ENCODE measurements at regions not wholly inside any gene's neighbourhood (a gene's known extent, or its start where the extent isn't known, plus 50 kb on each side); places are given as distances from the start of the nearest gene placed in this dataset.

DNA sequence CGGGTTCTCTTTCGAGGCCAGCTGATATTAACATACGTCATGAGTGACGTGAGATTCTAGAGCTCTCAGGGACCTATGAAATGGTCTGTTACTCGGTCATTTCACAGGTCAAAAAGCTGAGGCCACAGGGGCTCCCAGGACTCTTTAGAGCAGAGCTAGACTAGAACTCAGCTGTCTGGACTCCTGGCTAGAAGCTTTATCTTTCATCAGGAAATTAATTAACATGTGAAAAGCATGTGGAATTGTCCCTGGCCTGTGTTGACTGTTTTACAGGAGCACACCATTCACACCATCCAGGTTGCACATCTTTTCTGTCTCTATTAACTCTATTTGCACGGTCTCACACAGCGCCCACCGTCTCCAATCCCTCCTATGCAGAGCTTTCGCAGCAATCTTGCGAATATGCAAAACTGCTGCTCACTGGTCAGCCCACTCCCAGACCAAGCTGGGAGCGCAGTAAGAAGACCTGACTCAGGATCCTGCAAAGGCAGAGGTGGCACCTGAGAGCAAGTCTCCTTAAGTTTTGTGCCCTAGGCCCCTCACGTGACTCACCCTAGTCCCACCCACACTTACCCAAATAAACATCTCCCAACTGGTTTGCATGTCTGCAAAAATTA lies 522.5 kb downstream of the CD83 start:
- no peak for DNase-seq (ENCODE audit: low spot score)

DNA sequence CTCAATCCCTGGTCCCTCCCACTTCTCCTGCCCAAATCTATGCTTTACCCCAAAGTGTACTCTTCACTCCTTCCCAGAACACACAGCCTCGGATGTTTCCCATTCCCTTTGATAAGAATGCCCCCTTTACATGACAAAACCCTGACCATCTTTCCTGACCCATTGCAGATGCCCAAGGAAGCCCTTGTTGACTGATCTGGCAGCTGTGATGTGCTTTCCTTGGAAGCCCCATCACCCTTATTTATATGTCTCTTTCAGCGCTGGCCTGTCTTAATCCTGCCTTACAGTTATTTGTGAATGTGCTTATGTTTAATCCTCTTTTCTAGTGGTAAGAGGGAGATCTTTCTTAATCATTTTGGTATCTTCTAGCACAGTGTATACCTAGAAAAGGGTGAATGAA lies 523.1 kb downstream of the CD83 start:
- no peak for DNase-seq (ENCODE audit: low spot score)

DNA sequence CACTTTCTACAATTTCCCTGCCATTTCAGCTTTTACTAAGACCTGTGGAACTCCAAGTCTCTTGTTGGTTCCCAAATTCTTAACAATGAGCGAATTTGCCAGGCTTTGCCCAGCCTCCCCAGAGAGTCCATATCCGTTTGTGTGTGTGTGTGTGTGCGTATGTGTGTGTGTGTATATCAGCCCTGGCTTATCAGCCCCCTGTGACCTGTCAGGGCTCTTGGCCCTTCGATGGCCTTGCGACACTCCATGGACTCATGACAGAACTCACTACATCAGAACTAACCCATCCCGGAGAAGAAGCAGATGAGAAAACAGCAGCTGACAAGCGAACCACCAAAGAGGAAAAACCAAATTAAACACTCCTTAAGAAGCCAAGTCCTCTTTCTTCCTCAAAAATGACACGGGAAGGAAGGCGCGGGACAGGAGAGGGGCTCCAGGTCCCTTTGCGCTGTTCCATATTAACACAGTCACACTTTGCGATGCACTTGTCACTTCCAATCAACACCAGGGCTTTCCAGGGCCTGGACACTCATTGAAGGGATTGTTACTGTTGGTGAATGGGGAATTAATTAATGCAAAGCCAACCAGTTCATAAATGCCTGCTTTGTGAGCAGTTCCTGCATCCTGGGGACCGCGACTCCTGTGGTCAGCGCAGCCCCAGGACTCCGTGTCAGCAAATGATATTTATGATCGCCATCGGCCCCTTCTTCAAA lies 524.0 kb downstream of the CD83 start:
- peak; percentile 8 for DNase-seq (ENCODE audit: low spot score)

DNA sequence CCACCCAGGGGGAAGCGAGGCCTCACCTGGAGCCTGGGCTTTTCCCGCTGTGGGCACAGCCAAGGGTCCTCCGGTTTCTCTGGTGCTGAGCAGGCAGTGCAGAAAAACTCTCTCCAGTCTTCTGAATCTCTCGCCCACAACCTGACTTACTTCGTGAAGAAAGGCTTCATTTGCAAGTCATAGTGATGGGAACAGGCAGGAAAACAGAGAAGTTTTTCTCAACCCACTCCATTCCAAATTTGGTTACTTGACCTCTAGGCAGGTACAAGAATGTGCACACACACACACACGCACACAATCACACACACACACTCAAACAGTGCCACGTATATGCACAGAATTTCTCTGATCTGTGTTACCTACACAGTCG lies 524.5 kb downstream of the CD83 start:
- DNase-seq (ENCODE audit: low spot score) = no peak

GRCh38 chr6:14642842-14643241 lies 525.3 kb downstream of the CD83 start:
- no peak for DNase-seq (ENCODE audit: low spot score)

DNA sequence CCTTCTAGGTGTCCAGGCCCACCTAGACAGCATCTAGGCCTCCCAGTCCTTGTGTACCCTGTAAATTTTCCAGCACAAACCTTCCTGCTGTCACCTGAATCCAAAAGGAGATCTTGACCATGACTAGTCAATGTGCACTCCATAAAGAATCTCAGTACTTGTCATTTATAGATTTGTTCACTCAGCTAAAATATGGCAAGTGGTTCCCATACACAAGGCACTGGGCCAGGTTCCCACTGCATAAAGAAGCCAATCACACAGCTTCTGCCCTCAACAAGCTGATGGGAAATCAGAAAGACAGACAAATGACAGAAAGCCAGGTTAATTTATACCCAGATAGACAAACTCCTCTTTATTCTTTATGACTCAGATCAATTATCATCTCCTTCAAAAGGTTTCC lies 526.8 kb downstream of the CD83 start:
- DNase-seq (ENCODE audit: low spot score) = no peak

DNA sequence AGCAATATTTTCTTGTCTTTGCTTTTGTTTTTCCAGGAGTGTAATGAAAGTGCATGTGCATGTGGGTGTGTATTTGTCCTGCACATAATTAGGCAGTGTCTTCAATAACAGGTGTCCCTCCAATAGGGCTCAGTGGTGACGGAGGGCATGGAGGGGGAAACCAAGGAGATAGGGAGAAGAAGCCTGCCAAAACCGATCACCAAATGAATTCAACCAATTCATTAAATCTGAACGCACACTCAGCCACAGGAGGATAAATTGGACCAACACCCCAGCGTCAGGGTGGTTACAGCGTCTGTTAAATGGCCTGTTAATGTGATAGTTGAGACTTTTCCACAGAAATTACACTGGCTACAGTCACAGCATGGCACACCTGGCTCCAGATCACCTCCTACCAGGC lies 527.6 kb downstream of the CD83 start:
- DNase-seq (ENCODE audit: low spot score) = no peak

DNA sequence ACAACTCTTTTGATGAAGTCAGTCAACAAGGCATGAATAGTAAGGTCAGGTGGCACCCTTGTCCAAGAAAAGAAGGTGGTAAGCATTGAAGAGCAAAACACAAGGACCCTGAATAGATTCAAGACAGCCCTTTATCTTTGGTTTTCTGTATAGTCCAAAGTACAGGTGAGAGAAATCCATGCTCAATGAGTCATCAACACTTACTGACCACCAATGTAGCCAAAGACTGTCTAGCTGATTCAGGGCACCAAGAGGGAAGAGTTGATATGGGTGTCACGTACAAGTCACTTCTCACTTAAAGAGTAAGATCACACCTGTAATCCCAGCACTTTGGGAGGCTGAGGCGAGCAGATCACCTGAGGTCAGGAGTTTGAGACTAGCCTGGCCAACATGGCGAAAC lies 528.3 kb downstream of the CD83 start:
- no peak for DNase-seq (ENCODE audit: low spot score)

- no peak for DNase-seq (ENCODE audit: low spot score)
Measured at GRCh38 chr6:14646371-14646770, 528.8 kb downstream of the CD83 start.

DNA sequence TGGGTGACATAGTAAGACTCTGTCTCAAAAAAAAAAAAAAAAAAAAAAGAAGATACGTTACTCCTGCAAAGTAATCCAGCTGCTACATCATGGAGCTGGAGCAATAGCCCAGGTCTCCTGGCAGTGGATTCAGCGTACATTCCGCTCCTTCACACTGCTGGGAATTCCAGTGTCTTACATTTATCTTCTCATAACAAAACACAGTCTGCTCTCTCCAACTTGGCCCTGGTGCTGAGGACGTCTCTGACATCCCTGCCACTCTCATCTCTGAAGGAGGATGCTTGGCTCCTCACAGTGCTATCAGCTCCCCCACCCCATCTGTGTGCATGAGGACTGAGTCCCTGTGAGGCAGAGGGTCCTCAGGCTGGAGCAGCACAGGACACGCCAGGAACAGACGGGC lies 529.8 kb downstream of the CD83 start:
- no peak for DNase-seq (ENCODE audit: low spot score)

DNA sequence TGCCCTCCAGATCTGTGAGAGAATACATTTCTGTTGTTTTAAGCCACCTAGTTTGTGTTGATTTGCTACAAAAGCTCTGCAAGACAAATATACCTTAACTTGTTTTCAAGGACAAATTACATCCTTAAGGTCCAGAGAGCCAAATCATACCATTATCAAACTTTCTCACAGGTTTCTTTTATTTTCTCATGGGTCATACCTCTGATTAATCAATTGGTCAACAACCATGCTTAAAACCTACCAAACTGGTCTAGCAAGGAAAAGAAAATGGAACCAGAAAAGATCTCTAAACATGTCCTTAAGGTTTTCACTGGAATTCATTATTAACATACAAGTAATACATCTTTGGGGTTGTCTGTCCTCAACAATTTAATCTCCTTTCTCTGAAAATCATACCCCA lies 535.0 kb downstream of the CD83 start:
- no peak for DNase-seq (ENCODE audit: low spot score)

GRCh38 chr6:14655201-14656061 lies 537.9 kb downstream of the CD83 start:
- no peak for DNase-seq (ENCODE audit: low spot score)

- DNase-seq (ENCODE audit: low spot score) = no peak
Measured at GRCh38 chr6:14656078-14656521, 538.5 kb downstream of the CD83 start.

- DNase-seq (ENCODE audit: low spot score) = no peak
Measured at GRCh38 chr6:14656649-14657048, 539.1 kb downstream of the CD83 start.

- DNase-seq (ENCODE audit: low spot score) = no peak
Measured at GRCh38 chr6:14658030-14658429, 540.5 kb downstream of the CD83 start.

GRCh38 chr6:14658886-14659561 lies 541.5 kb downstream of the CD83 start:
- DNase-seq (ENCODE audit: low spot score) = no peak

DNA sequence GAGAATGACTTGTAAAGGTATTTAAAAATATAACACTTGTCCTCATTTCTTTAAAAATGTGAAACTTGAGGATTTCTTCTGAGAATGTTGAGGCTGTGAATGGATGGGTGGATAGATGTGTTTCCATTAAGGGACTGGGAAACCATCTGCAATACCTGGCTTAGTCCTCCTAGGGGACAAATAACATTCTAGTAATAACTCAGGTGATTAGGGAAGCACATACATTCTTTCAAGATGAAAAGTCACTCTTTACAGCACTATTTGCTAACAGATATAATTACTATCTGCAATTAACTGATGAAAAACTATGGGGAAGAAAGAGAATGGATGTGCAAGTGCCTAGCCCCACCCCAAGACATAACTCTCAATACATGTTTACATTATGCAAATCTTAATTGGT lies 542.3 kb downstream of the CD83 start:
- no peak for DNase-seq (ENCODE audit: low spot score)

- DNase-seq (ENCODE audit: low spot score) = no peak
Measured at GRCh38 chr6:14660806-14661579, 543.4 kb downstream of the CD83 start.

DNA sequence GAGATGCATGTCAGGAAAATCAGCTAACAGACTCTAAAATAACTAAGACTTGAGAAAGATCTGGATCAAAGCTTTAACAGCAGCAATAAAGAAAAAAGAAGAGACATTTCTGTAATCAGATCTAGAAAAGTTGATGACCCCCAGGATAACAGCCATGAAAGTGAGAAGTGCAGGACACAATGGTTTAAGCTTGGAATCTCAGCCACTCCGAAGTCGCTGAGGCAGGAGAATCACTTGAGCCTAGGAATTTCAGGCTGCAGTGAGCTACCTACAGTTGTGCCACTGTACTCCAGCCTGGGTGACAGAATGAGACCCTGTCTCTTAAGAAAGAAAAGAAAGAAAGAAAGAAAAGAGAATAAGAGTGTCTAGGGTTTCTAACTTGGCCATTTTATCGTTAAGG lies 544.1 kb downstream of the CD83 start:
- DNase-seq (ENCODE audit: low spot score) = no peak

- DNase-seq (ENCODE audit: low spot score) = no peak
Measured at GRCh38 chr6:14664112-14664601, 546.6 kb downstream of the CD83 start.

GRCh38 chr6:14664621-14665315 lies 547.2 kb downstream of the CD83 start:
- DNase-seq (ENCODE audit: low spot score) = no peak

Measured in Ammon's horn (tissue), 1 donor.